Activated CD4-positive, alpha-beta T cell treated with anti-CD3 and anti-CD28 coated beads, Interleukin-2, amount 50 U/mL, for 24 hours (primary cell): ENCODE measurements at regions not wholly inside any gene's neighbourhood (a gene's known extent, or its start where the extent isn't known, plus 50 kb on each side); places are given as distances from the start of the nearest gene placed in this dataset.

Experiments used
- DNase-seq, 2 donors: peaks; one replicate each; pipeline ENCODE4 v3.0.0-alpha.2; 2020; ENCODE audit warnings: low read depth in 1 of 2, low spot score in 1 of 2

DNA sequence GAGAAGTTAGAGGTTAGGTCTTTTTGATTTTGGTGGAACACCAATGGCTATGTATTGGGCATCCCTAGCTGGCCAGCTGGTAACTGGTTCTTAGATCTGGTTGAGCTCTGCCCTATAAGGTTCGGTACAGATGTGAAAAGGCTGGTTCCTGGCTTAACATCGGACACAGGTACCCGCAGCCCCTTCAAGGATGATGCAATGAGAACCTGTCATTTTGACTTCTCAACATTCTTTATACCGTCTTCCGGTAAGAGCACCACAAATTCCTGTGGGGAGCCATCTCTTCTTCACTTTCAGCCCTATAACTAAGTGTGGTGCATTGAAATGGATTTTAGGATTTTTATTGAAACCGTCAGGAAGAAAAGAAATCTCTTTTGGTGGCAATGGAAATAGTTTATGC lies 222.8 kb downstream of the ADAMTS9 start:
- DNase-seq = no peak

- DNase-seq = no peak
Observed at GRCh38 chr3:64463981-64464380, 223.8 kb downstream of the ADAMTS9 start.

- no peak for DNase-seq
Observed at GRCh38 chr3:64462203-64462602, 225.6 kb downstream of the ADAMTS9 start.

DNA sequence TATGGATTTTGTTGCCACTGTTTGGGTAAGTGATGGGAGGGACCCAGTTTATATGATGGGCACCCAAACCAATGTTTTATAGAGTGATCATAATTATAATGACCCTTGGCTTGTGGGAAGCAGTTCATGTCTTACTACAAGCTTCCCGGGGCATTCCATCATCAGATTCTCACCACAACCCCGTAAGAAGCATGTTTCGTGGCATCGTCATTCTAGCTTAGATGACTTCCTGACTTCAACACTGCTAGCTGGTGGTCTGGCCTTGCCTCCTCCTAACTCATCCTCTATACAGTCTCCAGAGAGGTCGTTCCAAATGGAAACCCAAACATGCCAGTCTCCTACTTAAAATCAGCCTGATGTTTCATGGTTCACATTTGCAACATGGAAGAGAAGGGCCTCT lies 226.9 kb downstream of the ADAMTS9 start:
- DNase-seq = no peak

GRCh38 chr3:64460141-64460730 lies 227.6 kb downstream of the ADAMTS9 start:
- DNase-seq = no peak

DNA sequence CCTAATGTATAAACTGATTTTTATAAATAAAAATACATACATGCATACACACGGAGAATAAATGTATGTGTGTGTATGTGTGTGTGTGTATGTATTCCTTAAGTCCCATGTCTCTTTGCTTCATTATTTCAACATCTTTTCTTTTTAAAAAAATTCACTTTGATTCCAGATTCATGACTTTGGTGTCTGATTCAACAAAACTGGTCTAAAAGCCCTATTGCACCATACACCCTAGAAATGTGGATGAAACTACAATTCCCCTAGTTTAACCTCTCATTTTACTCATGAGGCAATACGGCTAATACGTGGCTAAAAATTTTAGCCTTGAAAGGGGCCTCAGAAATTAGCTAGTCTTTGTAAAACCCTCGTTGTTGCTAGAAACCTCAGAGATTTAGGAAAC lies 228.1 kb downstream of the ADAMTS9 start:
- DNase-seq = no peak

DNA sequence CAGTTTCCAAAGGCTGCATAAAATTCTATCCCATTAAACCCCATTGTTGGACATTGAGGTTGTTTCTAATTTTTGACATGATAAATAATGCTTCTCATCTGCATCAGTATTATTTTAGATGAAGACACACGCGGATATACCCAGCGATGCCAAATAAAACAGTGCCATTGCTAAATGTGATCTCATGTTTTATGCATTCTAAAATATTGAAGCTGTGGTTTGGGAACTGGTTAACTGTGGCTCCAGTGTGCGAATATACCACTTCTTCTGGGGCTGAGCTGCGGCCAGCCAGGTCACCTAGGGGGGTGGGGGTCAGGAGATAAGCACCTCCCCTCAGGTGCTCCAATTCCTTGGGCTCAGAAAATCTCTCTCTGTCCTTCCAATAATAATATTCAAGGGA lies 230.0 kb downstream of the ADAMTS9 start:
- no peak for DNase-seq

GRCh38 chr3:64456674-64457073 lies 231.1 kb downstream of the ADAMTS9 start:
- DNase-seq = no peak

- DNase-seq = no peak
Observed at GRCh38 chr3:64455351-64455750, 230.1 kb upstream of the PRICKLE2 start.

DNA sequence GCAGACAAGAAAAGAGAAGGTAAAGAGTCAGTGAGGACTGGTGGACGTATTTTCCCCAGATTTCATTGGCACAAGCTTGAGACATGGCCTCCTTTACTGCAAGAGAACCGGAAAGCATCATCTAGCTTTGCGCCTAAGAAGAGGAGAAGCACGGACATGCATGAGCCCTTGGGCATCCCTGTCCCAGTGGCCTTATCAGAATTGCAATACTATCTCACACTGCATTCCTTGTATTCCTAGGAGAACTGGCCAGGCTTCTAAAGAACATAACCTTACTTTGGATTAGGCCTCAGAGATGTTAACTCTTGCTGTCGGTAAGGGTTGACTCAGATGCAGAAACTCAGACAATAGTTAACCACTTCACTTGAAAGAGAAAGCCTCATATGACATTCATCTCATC lies 229.5 kb upstream of the PRICKLE2 start:
- DNase-seq = no peak

- no peak for DNase-seq
Observed at GRCh38 chr3:64454179-64454578, 228.9 kb upstream of the PRICKLE2 start.

- DNase-seq = no peak
Observed at GRCh38 chr3:64451283-64452012, 226.2 kb upstream of the PRICKLE2 start.

- DNase-seq = no peak
Observed at GRCh38 chr3:64450396-64450956, 225.2 kb upstream of the PRICKLE2 start.

GRCh38 chr3:64449026-64449425 lies 223.8 kb upstream of the PRICKLE2 start:
- no peak for DNase-seq

GRCh38 chr3:64445944-64446300 lies 220.7 kb upstream of the PRICKLE2 start:
- DNase-seq = no peak

- no peak for DNase-seq
Observed at GRCh38 chr3:64445109-64445943, 220.1 kb upstream of the PRICKLE2 start.

DNA sequence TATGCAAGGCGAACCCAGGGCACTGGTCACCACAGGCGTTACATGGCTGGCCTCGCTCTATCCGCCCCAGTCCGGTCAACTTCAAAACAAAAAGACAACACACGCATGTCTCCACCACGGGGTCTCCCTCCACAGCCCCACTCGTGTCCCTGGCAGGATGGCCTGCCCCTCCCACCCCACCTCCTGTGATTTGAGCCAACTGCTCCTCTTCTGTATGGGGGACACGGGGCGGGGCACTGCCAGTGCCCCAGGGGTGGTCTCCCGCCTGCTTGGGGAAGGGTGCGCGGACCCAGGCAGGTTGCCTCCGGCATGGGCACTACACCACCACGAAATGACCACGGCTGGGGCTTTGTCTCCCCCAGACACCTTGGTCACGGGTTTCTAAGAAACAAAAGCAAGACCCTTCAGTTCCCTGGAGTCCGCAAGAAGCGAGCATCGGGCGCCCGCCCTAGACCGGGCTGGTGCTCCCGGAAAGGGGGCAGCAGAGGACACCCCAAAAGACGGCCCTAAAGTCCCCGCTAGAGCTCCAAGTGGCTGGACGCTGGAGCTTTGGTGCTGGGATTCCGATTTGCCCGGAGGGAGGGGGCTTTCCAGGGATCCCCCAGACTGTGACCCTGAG lies 219.3 kb upstream of the PRICKLE2 start:
- no peak for DNase-seq

DNA sequence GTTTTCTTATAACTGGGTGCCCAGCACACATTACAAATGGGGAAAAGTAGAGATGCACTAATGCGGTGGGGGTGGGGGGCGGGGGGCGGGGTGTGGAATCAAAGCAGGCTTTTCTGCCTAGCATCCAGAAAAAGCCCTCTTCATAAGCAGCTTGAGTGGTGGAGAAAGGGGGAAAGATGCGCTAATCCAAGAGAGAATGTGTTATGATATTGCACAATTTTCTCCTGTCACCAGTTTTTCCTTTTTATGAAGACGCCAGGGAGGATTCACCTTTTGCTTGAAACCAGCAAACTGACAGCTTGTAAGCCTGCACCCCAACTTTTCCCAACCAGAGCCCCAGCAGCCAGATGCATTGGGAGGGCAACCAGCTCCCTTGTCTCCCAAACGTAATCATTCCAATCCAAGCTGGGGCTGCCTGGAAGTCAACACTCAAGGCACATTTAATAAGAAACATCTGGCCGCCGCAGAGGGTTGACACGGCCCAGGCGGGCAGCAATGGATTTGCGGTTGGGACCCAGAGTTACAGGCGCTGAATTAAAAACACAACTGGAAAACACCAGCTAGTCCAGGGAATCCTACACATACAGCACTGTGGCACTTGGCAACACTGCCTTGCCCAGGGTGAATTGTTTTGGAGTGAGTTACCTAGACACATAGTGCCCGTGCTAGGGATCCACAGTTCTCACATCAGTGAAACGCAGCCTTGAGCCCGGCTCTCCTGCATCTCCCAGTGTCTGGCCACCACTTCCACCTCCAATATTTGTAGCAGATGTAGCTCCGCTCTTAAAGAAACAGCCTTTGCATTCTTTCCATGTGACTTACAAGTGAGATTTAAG lies 218.5 kb upstream of the PRICKLE2 start:
- DNase-seq = no peak

- DNase-seq = no peak
Observed at GRCh38 chr3:64441861-64442260, 216.6 kb upstream of the PRICKLE2 start.

DNA sequence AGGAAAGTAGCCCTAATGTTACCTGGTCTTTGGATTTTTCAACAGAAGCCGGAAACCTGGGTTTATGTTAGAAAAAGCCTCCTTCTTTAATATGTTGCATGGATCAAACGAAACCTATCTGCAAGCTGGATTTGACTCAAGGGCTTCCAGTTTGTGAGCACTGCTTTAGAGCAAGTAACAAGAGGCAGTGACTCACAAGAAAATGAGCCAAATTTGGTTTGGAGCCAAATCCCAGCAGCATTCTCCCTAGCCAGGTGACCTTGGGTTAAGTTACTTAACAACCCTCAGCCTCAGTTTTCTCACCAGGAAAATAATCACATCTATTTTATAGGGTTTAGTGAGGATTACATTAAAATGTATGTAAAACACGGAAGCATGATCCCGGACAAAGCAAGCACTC lies 215.2 kb upstream of the PRICKLE2 start:
- DNase-seq = no peak

DNA sequence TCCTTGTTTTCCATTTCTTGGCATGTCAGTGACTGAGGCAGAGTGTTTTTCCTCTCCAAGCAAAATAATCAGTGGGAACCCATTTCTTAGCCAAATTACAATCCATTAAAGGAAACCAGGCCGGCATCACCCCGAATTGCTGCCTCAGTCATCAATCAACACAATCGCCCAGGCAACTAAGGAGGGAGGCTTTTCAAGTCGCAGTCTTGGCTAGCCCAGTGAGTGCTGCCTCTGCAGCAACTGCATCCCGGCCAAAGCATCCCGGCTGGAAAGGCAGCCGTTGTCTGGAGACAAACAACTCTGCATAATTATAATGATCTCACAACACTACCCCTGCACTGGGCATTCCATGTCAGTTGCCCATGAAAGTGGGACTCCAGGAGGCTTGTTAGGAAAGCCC lies 213.5 kb upstream of the PRICKLE2 start:
- DNase-seq = no peak
